ENCODE measurements at regions not wholly inside any gene's neighbourhood (a gene's known extent, or its start where the extent isn't known, plus 50 kb on each side); places are given as distances from the start of the nearest gene placed in this dataset.

GRCh38 chr5:2134543-2135292 is 252.0 kb upstream of the IRX4 start:
- WGBS, 2 donors: 67 to 70% methylated on average over 19 of the region's 19 CpGs
- no peak for TF ChIP-seq POLR2A (IDR thresholded peaks at IDR 0.05)
- no peak for TF ChIP-seq CTCF (IDR thresholded peaks at IDR 0.05)
- no peak for DNase-seq (ENCODE audit: low spot score in 2 of 2)
- intact Hi-C loops (cut with DNase I; ENCODE audit: low total_unique reads): no loop called here
- no peak overlapping the region for H3K4me3 ChIP-seq (ENCODE audit: low read depth, poor library complexity, severe bottlenecking)

- no peak overlapping the region for H3K4me3 ChIP-seq (ENCODE audit: low read depth, poor library complexity, severe bottlenecking)
- intact Hi-C loops (cut with DNase I; ENCODE audit: low total_unique reads): no loop called here
- TF ChIP-seq POLR2A (IDR thresholded peaks at IDR 0.05): no peak
- TF ChIP-seq CTCF (IDR thresholded peaks at IDR 0.05): no peak
- 92 to 94% methylated on average over 6 of the region's 6 CpGs for WGBS, 2 donors
- peak in 1 of 2 donors; percentile 64 for DNase-seq (ENCODE audit: low spot score in 2 of 2)
These were observed 251.2 kb upstream of the IRX4 start for GRCh38 chr5:2133936-2134335.

- intact Hi-C loops (cut with DNase I; ENCODE audit: low total_unique reads): no loop called here
- no peak overlapping the region for H3K4me3 ChIP-seq (ENCODE audit: low read depth, poor library complexity, severe bottlenecking)
- DNase-seq (ENCODE audit: low spot score in 2 of 2): no peak
- no peak for TF ChIP-seq CTCF (IDR thresholded peaks at IDR 0.05)
- TF ChIP-seq POLR2A (IDR thresholded peaks at IDR 0.05): no peak
- 57 to 68% methylated on average over 6 of the region's 6 CpGs for WGBS, 2 donors
These were observed 250.4 kb upstream of the IRX4 start for GRCh38 chr5:2133080-2133479.

- 89 to 95% methylated on average over 20 of the region's 20 CpGs for WGBS, 2 donors
- no peak for TF ChIP-seq CTCF (IDR thresholded peaks at IDR 0.05)
- TF ChIP-seq POLR2A (IDR thresholded peaks at IDR 0.05): no peak
- H3K4me3 ChIP-seq (ENCODE audit: low read depth, poor library complexity, severe bottlenecking): no peak overlapping the region
- intact Hi-C loops (cut with DNase I; ENCODE audit: low total_unique reads): no loop called here
- peak in 1 of 2 donors; percentile 82 for DNase-seq (ENCODE audit: low spot score in 2 of 2)
These were observed 249.7 kb upstream of the IRX4 start for GRCh38 chr5:2132497-2132847.

GRCh38 chr5:2131826-2132496 is 249.2 kb upstream of the IRX4 start:
- TF ChIP-seq CTCF (IDR thresholded peaks at IDR 0.05) (no peak), POLR2A (IDR thresholded peaks at IDR 0.05) (no peak)
- intact Hi-C loops (cut with DNase I; ENCODE audit: low total_unique reads): no loop called here
- 91 to 95% methylated on average over 32 to 33 of the region's 33 CpGs for WGBS, 2 donors

More at GRCh38 chr5:2131826-2132496, 249.2 kb upstream of the IRX4 start:
- no peak overlapping the region for H3K4me3 ChIP-seq (ENCODE audit: low read depth, poor library complexity, severe bottlenecking)
- DNase-seq (ENCODE audit: low spot score in 2 of 2): peak in 1 of 2 donors; percentile 70

Measured in lower leg skin (tissue), 4 donors.